ENCODE measurements at regions not wholly inside any gene's neighbourhood (a gene's known extent, or its start where the extent isn't known, plus 50 kb on each side); places are given as distances from the start of the nearest gene placed in this dataset.
A peak's percentile ranks its signal among the peaks of the same experiment; 100 is the strongest.
"Not testable (repeated sequence)": the region's sequence is repeated elsewhere in the genome, so short reads cannot be mapped to it uniquely, and the experiment has no call there.

- intact Hi-C loops (cut with micrococcal nuclease; ENCODE audit: unreplicated experiment); H3K4me3 ChIP-seq (ENCODE audit: low read depth in 2 of 2, low read length in 2 of 2); CTCF ChIA-PET; H3K27ac ChIP-seq (ENCODE audit: low read length); H3K36me3 ChIP-seq (ENCODE audit: control insufficient read depth, insufficient read depth, low read length); H3K9me3 ChIP-seq (ENCODE audit: control insufficient read depth, insufficient read depth, low read depth, low read length); DNase-seq (ENCODE audit: low read depth, low spot score); ATAC-seq; H3K27me3 ChIP-seq (ENCODE audit: control insufficient read depth, insufficient read depth, low read length); in situ Hi-C loops (cut with HindIII; ENCODE audit: low pct_unique_long_range_greater_than_20kb, low sequenced_read_pairs); H3K4me1 ChIP-seq (ENCODE audit: control insufficient read depth, insufficient read depth, low read length); POLR2A ChIA-PET; BruUV-seq (replicated peaks): not testable (repeated sequence)
These were observed 1546.6 kb downstream of the FAM181B start for GRCh38 chr11:81187033-81187432.

- Histone ChIP-seq H3K36me3 (ENCODE audit: control insufficient read depth, insufficient read depth, low read length) (no peaks in the 10 kb centered on the region), H3K4me3 (ENCODE audit: low read depth in 2 of 2, low read length in 2 of 2) (no peak overlapping the region), H3K27me3 (ENCODE audit: control insufficient read depth, insufficient read depth, low read length) (no peaks in the 10 kb centered on the region), H3K27ac (ENCODE audit: low read length) (no peak overlapping the region), H3K9me3 (ENCODE audit: control insufficient read depth, insufficient read depth, low read depth, low read length) (no peaks in the 10 kb centered on the region), H3K4me1 (ENCODE audit: control insufficient read depth, insufficient read depth, low read length) (no peaks in the 10 kb centered on the region)
- POLR2A ChIA-PET: no interaction called here
- TF ChIP-seq POLR2AphosphoS5 (IDR thresholded peaks at IDR 0.05; ENCODE audit: low read depth, low read length) (no peak), REST (IDR thresholded peaks at IDR 0.05; ENCODE audit: insufficient read depth in 1 of 2, low read depth in 2 of 2, low read length in 1 of 2) (no peak), CTCF (IDR thresholded peaks at IDR 0.05) (no peak), TCF7L2 (IDR thresholded peaks at IDR 0.05; ENCODE audit: low read depth, low read length) (no peak), SIN3A (IDR thresholded peaks at IDR 0.05; ENCODE audit: borderline replicate concordance, insufficient read depth, low read depth, low read length) (no peak)
- in situ Hi-C loops (cut with HindIII; ENCODE audit: low pct_unique_long_range_greater_than_20kb, low sequenced_read_pairs) (no loop called here), intact Hi-C loops (cut with micrococcal nuclease; ENCODE audit: unreplicated experiment) (no loop called here)
- BruUV-seq (replicated peaks): no TSS peak
- ATAC-seq: no peak
- CTCF ChIA-PET: no interaction called here
- DNase-seq (ENCODE audit: low read depth, low spot score): no peak
These were observed 1558.9 kb downstream of the FAM181B start for GRCh38 chr11:81174646-81175330.

GRCh38 chr11:81165164-81165563, 1568.5 kb downstream of the FAM181B start:
- TF ChIP-seq CTCF (IDR thresholded peaks at IDR 0.05) (peak; percentile 40; the same call in 1 of the 2 replicates), POLR2AphosphoS5 (IDR thresholded peaks at IDR 0.05; ENCODE audit: low read depth, low read length) (no peak)
- Histone ChIP-seq H3K27ac (ENCODE audit: low read length) (no peak overlapping the region), H3K9me3 (ENCODE audit: control insufficient read depth, insufficient read depth, low read depth, low read length) (no peaks in the 10 kb centered on the region), H3K4me1 (ENCODE audit: control insufficient read depth, insufficient read depth, low read length) (no peaks in the 10 kb centered on the region), H3K27me3 (ENCODE audit: control insufficient read depth, insufficient read depth, low read length) (no peaks in the 10 kb centered on the region), H3K4me3 (ENCODE audit: low read depth in 2 of 2, low read length in 2 of 2) (no peak overlapping the region), H3K36me3 (ENCODE audit: control insufficient read depth, insufficient read depth, low read length) (no peaks in the 10 kb centered on the region)
- no peak for ATAC-seq
- intact Hi-C loops (cut with micrococcal nuclease; ENCODE audit: unreplicated experiment) (no loop called here), in situ Hi-C loops (cut with HindIII; ENCODE audit: low pct_unique_long_range_greater_than_20kb, low sequenced_read_pairs) (no loop called here)
- ChIA-PET POLR2A (interaction anchor here (0.6 kb wide), 1 partner anchor 1346 kb away, joined by 3 read pairs; no protein-coding TSS in a partner anchor), CTCF (no interaction called here)
- no peak for DNase-seq (ENCODE audit: low read depth, low spot score)
- BruUV-seq (replicated peaks): no TSS peak

All from Panc1 (cell line).